22Rv1 (cell line): ENCODE measurements at regions not wholly inside any gene's neighbourhood (a gene's known extent, or its start where the extent isn't known, plus 50 kb on each side); places are given as distances from the start of the nearest gene placed in this dataset.

Experiments used
- CTCF ChIP-seq: fragments of 450-650 bp; IDR thresholded peaks from 2 replicates; pipeline ENCODE4 v1.5.1; 2017; ENCODE audit warnings: mild to moderate bottlenecking
- ZFX ChIP-seq: fragments of 450-650 bp; IDR thresholded peaks from 2 replicates; pipeline ENCODE4 v1.6.1; 2017; ENCODE audit warnings: antibody characterized with exemption, borderline replicate concordance

GRCh38 chr15:72952151-72952550 is 100.1 kb upstream of the NEO1 start:
- no peak for TF ChIP-seq CTCF
- no peak for TF ChIP-seq ZFX
